ENCODE measurements at regions not wholly inside any gene's neighbourhood (a gene's known extent, or its start where the extent isn't known, plus 50 kb on each side); places are given as distances from the start of the nearest gene placed in this dataset.
"Not testable (repeated sequence)": the region's sequence is repeated elsewhere in the genome, so short reads cannot be mapped to it uniquely, and the experiment has no call there.

DNA sequence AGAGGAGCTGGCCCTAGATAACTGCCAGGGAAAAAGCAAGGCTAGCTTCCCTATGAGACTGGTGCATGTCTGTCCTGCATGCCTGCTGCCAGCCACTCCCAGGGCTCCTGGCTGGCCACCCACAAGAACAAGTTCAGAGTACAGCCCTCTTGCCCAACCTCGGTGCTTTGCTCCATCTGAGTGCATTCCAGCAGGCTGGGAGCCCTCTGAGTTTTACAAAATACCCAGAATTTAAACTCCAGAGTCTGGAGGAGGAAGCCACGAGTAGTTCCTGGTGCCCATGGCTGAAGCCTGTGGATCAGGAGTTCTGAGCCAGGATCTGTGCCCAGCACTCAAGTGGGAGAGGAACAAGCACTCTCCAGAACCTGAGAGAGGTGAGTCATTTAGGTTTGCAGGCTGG, 111.6 kb downstream of the MAGEE2 start:
- no peak for DNase-seq

DNA sequence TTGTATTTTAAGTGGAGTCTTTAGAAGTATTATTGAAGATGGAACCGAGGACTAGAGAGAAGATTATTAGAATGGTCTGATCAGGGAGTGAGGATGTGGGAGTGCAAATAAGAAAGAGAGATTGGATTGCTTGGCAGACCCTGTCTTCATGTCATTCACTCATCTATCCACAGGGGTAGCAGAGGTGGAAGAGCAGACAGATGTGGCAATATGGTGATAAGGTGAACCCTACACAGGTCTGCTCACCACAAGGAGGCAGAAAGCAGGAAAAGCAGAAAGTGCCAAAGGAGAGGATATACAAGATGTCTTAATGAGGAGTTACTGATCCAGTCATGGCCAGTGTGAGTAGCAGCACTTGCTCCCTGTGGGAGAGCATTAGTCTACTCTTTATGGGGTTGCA, 129.4 kb downstream of the MAGEE2 start:
- DNase-seq, result no peak

DNA sequence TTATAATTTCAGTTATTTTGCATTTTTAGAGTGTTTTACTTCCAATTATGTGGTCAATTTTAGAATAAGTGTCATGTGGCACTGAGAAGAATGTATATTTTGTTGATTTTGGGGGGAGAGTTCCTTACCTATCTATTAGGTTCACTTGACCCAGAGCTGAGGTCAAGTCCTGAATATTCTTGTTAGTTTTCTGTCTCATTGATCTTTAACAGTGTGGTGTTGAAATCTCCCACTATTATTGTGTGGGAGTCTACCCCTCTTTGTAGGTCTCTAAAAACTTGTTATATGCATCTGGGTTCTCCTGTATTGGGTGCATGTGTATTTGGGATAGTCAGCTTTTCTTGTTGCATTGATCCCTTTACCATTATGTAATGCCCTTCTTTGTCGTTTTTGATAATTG, 127.0 kb upstream of the ZDHHC15 start:
- no peak for DNase-seq

DNA sequence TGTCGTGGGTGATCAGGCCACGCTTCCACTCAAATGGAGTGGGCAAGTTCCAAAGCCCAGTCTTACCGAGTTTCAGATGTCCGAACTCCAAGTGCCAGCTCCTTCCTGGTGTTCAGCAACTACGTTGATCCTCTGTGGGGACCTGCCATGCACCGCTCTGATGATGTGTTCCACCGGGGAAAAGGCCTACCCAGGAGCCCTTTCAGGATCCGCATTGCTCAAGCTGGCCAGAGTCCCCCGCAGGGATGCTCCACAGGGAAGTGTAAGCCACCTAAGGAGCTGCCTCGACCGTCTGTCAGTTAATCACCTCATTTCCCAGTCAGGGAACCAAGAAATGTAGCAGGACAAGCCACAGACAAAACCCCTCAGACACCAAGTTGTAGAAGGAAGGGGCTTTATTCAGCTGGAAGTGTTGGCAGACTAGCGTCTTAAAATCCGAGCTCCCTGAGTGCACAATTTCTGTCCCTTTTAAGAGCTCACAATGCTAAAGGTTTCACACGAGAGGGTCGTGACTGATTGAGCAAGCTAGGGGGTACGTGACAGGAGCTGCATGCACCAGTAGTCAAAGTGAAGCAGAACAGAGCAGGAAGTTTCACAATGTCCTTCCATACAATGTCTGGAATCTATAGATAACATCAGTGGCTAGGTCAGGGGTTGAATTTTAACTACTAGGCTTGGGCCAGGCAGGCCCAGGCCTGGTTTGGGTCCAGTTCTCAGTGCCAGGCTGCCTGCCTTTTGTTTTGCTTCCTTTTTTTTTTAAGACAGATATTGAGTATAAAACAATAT, 126.2 kb upstream of the ZDHHC15 start:
- DNase-seq, result no peak

DNA sequence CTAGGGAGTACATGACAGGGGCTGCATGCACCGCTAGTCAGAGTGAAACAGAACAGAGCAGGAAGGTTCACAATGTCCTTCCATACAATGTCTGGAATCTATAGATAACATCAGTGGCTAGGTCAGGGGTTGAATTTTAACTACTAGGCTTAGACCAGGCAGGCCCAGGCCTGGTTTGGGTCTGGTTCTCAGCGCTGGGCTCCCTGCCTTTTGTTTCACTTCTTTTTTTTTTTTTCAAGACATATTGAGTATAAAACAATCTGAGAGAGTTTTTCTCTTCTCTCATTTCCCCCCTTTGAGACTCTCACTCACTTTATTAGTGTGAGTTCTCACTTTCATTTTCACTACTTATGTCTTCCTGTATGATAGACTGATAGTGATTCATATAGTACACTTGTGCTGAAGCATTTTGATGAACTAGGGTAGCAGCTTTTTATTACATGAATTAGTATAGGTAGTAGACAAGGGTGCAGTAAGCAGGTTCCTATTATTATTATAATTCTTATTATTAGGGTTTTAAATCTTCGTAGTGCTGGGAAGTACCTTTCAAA, 120.0 kb upstream of the ZDHHC15 start:
- DNase-seq, result no peak

DNA sequence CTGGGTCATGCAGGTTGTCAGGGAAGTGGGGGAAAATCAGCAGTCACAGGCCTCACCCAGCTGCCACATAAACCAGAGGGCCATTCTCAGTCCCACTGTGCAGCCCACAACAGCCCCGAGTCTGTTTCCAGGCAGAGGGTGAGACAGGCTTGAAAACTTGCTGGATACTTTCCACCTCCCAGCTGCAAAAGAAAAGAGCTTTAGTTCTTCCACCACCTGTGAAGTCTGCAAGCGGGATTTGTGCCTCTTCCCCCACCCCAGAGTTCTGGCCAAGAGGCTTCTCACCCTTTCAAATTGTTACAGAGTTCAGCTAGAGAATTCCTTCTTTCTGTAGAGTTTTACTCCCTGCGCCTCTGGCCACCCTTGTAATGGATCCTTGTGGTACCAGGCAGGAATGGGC, 115.5 kb upstream of the ZDHHC15 start:
- no peak for DNase-seq

DNA sequence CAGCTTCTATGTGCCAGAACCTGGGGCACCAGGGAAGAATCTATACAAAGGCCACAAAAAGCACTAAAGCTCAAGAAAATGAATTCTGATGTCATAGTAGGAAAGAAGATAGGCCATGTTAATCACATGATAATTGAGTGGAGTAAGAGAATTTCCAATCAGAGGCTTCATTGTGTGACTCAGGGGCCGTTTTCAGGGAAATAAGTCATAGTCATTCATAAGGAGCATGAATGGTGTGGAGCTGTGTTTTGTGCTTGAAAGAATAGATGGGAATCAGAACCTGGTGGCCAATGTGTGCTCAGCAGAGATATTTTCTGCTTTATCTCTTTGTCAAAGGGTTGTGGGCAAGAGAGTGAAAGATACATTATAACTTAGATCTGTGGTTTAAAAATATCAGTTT, 102.4 kb upstream of the ZDHHC15 start:
- DNase-seq, result no peak

DNA sequence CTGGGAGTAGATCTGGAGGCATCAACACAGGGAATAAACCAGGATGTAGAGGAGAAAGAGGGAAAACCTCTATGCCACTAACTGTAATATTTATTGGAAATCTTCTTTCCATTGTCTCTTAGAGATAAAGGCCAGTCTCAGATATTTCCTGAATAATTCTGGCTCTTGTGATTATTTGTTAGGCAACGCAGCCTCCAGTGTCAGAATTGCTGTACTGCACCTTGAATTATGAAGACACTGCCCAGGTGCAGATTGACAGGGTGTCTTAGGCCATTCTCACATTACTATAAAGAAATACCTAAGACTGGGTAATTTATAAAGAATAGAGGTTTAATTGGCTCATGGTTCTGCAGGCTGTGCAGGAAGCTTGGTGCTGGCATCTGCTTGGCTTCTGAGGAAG, 100.7 kb upstream of the ZDHHC15 start:
- DNase-seq, result no peak

DNA sequence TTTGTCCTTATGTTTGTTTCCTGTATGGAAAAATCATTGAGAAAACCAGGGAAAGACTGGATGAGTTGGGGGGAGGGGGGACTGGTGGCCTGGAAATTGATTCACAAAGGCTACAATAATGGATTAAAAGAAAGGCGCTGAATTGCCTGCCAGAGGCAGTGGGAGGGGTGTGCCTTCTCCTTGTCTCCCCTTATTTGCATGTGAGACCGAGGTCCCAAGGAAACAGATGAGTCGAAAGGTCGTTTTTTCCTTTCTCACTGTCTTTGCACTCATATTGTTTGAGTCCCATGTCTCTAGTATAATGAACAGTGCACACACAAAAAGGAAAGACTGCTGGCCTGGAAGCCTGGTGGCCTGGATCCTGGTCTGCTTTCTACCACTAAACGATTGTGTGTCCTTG, 86.6 kb upstream of the ZDHHC15 start:
- no peak for DNase-seq

DNA sequence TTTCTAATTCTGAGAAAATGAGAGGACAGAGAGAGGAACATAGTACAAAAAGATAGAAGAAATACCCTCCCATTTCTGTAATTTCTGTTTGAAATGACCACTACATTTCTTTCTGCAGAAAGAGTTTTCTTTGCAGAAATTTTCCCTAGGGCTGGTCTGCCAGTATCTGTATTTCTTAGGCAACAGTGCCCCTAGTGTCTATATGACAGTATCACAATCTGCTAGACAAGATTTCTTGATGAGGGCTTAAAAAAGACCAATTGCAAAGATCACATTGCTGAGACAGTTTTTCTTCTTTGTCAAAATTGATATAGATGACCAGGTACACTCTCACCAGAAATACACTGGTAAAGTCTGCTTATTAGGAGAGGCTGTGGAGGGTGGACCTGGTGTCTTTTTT, 81.0 kb upstream of the ZDHHC15 start:
- DNase-seq, result peak in 1 of 2 donors; percentile 4

DNA sequence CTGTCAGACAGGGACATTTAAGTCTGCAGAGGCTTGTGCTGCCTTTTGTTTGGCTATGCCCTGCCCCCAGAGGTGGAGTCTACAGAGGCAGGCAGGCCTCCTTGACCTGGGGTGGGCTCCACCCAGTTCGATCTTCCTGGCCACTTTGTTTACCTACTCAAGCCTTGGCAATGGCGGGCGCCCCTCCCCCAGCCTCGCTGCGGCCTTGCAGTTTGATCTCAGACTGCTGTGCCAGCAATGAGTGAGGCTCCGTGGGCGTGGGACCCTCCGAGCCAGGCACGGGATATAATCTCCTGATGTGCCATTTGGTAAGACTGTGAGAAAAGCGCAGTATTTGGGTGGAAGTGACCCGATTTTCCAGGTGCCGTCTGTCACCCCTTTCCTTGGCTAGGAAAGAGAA, 79.2 kb upstream of the ZDHHC15 start:
- DNase-seq, result not testable (repeated sequence)

DNA sequence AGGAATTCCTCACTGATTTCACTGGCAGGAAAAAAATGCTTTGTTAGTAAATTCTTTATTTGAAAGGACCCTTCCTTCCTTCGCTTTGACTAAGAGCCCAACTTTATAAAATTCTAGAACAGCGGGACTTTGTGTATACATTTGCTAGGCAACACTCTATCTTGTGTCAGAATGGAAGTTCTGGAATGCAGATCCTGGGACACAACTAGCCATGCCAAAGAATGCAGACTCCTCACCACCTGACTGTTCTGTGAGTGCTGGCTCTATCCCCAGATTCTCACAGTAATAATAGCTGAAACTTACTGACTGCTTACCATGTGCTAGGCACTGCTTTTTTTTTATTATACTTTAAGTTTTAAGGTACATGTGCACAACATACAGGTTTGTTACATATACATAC, 73.3 kb upstream of the ZDHHC15 start:
- no peak for DNase-seq

DNA sequence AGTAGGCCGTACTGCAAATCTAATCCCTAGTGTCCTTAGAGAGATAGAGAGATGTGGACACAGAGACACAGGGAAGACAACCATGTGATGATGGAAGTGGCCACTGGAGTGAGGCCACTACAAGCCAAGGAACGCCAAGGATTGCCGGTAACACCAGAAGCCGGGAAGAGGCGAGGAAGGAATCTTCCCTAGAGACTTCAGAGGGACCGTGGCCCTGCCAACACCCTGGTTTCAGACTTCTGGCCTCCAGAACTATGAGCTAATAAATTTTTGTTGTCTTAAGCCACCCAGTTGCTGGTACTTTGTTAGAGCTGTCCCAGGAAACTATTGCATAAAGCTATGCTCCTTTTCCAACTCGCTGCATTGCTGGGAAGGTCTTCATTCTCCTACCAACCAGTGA, 70.3 kb upstream of the ZDHHC15 start:
- DNase-seq, result not testable (repeated sequence)

DNA sequence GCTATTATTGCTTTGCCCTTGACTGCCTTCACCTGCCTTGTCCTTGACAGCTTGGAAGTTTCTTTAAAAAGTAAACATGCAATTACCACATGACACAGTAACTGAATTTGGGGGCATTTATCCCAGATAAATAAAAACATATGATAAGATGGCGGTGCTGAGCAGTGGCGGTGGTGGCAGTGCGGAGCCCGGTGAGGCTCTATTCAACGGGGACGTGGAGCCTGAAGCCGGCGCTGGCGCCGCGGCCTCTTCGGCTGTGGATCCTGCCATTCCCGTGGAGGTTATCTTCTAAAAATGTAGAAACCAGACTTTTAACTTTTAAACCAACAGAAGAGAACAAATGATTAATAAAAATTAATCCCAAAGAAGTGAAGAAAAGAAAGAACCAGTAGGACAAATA, 59.7 kb upstream of the ZDHHC15 start:
- no peak for DNase-seq
